GM18867 (cell line): ENCODE measurements at regions not wholly inside any gene's neighbourhood (a gene's known extent, or its start where the extent isn't known, plus 50 kb on each side); places are given as distances from the start of the nearest gene placed in this dataset.
"Not testable (repeated sequence)": the region's sequence is repeated elsewhere in the genome, so short reads cannot be mapped to it uniquely, and the experiment has no call there.

Source experiments
- ATAC-seq: cut with Tn5 transposase; IDR thresholded peaks from one replicate; pipeline ENCODE4 v1.9.1; 2021; ENCODE audit warnings: mild to moderate bottlenecking, moderate library complexity; ENCODE audit not compliant: unreplicated experiment

DNA sequence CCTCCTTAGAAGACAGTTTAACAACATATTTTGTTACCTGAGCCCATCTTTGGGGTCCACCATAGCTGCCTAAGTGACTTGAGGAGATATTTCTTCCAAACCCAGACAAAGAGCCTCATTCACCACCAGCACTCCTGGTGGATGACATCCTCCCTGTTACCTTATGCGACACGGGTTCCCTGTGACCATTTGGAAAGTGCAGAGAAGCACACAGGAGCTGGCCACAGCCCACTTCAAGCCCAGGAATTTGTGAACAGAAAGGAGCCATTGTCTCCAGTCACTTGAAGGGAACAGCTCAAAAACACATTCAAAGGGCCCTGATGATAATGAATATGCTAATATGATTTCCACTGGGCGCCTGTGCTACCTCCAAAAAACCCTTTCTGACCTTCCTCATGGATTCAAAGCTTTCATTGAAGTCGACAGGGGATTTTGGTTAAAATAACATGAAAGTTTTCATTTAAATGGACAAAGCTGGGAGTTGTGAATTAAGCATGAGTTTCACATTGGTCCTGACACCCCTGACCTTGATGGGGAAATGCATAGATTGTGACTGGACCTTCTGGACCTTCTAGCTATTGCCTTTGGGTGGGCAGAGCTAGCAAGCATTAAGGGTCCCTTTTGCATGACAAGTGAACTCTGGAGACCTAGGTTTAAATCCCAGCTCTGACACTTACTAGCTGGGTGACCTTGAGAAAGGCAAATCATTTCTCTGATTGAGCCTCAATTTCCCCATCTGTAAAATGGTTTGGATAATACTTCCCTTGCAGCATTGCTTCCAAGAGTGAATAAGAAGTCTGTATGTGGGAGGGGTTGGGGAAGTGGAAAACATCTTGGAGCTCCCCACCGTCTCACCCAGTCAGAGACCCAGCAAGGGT is 83.3 kb upstream of the SIRPA start:
- ATAC-seq: no peak

GRCh38 chr20:1810926-1811620 is 84.1 kb upstream of the SIRPA start:
- no peak for ATAC-seq

- ATAC-seq: no peak
These were observed 84.7 kb upstream of the SIRPA start for GRCh38 chr20:1810572-1810925.

- no peak for ATAC-seq
These were observed 85.3 kb upstream of the SIRPA start for GRCh38 chr20:1809611-1810510.

DNA sequence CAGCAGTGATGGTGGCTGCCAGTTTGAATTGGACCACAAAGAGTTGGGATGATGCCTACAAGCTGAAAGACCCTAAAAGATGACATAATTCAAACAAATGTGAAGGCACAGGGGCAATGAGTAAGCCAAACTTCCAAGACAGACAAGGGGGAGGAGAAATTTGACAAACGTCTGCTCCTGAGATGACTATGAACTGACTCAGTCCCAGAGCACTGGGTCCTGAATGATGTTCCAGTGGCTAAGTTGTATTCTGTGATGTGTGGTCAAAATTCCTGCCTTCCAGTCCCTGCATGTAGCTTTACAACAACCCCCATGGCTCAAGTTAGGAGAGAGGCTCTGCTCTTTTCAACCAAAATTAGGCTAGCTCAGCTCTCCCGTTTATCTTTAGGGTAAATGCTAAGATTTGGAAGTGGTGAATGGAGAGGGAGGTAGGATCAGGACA is 86.1 kb upstream of the SIRPA start:
- ATAC-seq: no peak

DNA sequence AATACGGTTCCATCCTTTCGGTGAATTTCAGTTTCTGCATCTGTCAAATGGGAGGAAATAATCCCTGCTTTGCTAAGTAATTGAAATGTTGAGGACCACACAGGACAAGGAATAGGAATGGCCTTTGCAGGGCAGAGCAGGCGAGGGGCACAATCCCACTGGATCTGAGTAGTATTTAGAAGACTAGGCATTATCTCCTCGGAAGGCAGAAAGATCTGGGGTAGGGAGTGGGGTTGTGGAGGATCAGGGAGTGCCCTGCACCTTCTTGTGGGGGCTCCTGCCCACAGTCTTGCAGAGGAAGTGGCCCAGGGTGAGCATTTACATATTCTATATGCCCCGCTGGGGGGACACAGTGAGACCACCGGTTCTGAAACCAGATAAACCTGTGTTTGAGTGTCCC is 87.1 kb upstream of the SIRPA start:
- ATAC-seq: no peak

- no peak for ATAC-seq
These were observed 87.8 kb upstream of the SIRPA start for GRCh38 chr20:1807394-1807793.

GRCh38 chr20:1806456-1806855 is 88.8 kb upstream of the SIRPA start:
- ATAC-seq: no peak

- no peak for ATAC-seq
These were observed 89.4 kb upstream of the SIRPA start for GRCh38 chr20:1805816-1806215.

DNA sequence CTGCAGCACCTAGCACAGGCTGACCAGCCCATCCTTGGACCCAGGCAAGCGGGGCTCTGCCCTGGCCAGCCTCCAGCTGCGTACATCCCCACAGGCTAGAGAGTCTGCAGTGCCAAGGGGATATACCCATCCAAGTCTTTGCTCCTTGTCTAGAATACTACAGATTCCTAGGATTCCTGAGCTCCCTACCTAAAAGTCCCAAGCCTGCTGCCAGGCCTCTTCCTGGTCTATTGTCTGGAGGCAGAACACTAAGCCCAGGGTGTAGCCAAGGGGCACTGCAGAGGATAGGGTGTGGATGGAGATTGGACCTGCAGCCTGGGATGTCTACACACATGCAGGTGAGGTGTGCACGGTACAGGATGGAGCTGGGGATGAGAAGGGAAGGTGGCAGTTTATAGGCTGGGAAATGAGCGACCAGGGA is 90.0 kb upstream of the SIRPA start:
- no peak for ATAC-seq

- no peak for ATAC-seq
These were observed 90.7 kb upstream of the SIRPA start for GRCh38 chr20:1804554-1804956.

DNA sequence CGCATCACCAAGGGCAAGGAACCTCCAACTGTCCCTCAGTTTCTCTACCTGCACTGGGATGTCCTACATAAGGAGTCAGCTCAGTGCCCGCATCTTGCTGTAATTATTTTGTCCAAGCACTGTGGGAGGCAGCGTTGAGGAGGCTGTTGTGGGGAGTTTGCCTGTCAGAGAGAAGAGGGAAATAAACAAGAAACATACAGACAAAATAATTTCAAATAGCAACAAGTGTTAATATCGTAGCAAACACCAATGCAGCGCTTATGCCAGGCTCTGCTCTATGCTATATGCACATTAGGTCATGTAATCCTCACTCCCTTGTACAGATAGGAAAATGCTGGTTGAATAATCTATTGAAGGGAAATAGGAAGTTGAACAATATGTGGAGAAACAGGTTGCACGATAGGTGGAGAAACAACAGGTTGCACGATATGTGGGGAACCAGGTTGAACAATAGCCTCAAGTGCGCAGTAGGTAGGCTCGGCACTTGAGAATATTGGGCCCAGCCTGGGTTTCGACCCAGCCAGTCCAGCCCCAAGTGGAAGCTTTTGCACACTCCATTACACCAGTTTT is 91.2 kb upstream of the SIRPA start:
- peak; percentile 2 for ATAC-seq

GRCh38 chr20:1803061-1803931 is 91.9 kb upstream of the SIRPA start:
- ATAC-seq: peak; percentile 64

- no peak for ATAC-seq
These were observed 92.7 kb upstream of the SIRPA start for GRCh38 chr20:1802385-1803060.

- no peak for ATAC-seq
These were observed 93.3 kb upstream of the SIRPA start for GRCh38 chr20:1801929-1802306.

- ATAC-seq: no peak
These were observed 93.8 kb upstream of the SIRPA start for GRCh38 chr20:1801225-1801928.

GRCh38 chr20:1800777-1801176 is 94.4 kb upstream of the SIRPA start:
- ATAC-seq: no peak

GRCh38 chr20:1800180-1800579 is 95.0 kb upstream of the SIRPA start:
- no peak for ATAC-seq

DNA sequence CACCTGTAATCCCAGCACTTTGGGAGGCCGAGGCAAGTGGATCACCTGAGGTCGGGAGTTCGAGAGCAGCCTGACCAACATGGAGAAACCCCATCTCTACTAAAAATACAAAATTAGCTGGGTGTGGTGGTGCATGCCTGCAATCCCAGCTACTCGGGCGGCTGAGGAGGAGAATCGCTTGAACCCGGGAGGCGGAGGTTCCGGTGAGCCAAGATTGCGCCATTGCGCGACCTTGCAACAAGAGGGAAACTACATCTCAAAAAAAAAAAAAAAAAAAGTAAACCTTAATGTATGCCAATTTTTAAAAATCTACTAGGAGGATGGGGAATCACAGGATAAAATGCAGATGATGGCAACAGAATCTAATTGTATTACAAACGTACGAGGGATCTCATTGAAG is 95.5 kb upstream of the SIRPA start:
- not testable (repeated sequence) for ATAC-seq
